IMR-90 (cell line): ENCODE measurements at regions not wholly inside any gene's neighbourhood (a gene's known extent, or its start where the extent isn't known, plus 50 kb on each side); places are given as distances from the start of the nearest gene placed in this dataset.

Experiments used
- ATAC-seq: fragments of 200-7000 bp; cut with Tn5 transposase; 2 replicates; pipeline ENCODE4 v1.9.1; 2020; ENCODE audit warnings: low read depth, mild to moderate bottlenecking, moderate library complexity
- BruUV-seq: library from RNA; stranded (reverse); fragments of 400-500 nt; replicated peaks from 2 replicates; lab custom pipeline; 2021; lab: Mats Ljungman, UMichigan
- CTCF ChIA-PET: fragments of 300-600 bp; formaldehyde crosslinking; extraction: SDS; loops from one replicate; lab custom pipeline; 2021; ENCODE audit warnings: antibody characterized with exemption; lab: Yijun Ruan, JAX
- POLR2A ChIA-PET: fragments of 300-600 bp; sonication (Branson Sonifier 250); formaldehyde crosslinking; loops from one replicate; lab custom pipeline; 2022; ENCODE audit warnings: antibody characterized with exemption; ENCODE audit not compliant: unreplicated experiment; lab: Charles Lee
- DNase-seq: peaks from one replicate; pipeline ENCODE4 v3.0.0; 2013
- H2AFZ ChIP-seq: replicated peaks from 2 replicates; pipeline ENCODE3; 2013; ENCODE audit warnings: low read length, mild to moderate bottlenecking; ENCODE audit not compliant: poor library complexity
- H2AK5ac ChIP-seq: 2 replicates; pipeline ENCODE4 v1.6.1; 2013; ENCODE audit warnings: low read depth, low read length, inconsistent platforms
- H2AK9ac ChIP-seq: replicated peaks from 2 replicates; pipeline ENCODE3; 2013; ENCODE audit warnings: mild to moderate bottlenecking, low read depth, low read length, moderate library complexity; ENCODE audit not compliant: poor library complexity
- H2BK120ac ChIP-seq: 2 replicates; pipeline ENCODE4 v1.6.1; 2013; ENCODE audit warnings: low read depth, low read length, inconsistent platforms
- H2BK15ac ChIP-seq: 3 replicates; pipeline ENCODE4 v1.6.1; 2013; ENCODE audit warnings: low read depth, low read length, inconsistent platforms
- H2BK20ac ChIP-seq: 2 replicates; pipeline ENCODE4 v1.6.1; 2013; ENCODE audit warnings: low read depth, mild to moderate bottlenecking, inconsistent platforms, low read length, moderate library complexity
- H2BK5ac ChIP-seq: 2 replicates; pipeline ENCODE4 v1.6.1; 2013; ENCODE audit warnings: mild to moderate bottlenecking, low read depth, low read length, inconsistent platforms; ENCODE audit not compliant: poor library complexity, severe bottlenecking
- H3K14ac ChIP-seq: replicated peaks from 2 replicates; pipeline ENCODE4 v1.6.1; 2013; ENCODE audit warnings: low read depth, low read length, inconsistent platforms
- H3K18ac ChIP-seq: 2 replicates; pipeline ENCODE4 v1.6.1; 2013; ENCODE audit warnings: low read depth, low read length, control low read depth
- H3K23ac ChIP-seq: 2 replicates; pipeline ENCODE4 v1.6.1; 2013; ENCODE audit warnings: low read depth, low read length, inconsistent platforms
- H3K27ac ChIP-seq: 2 replicates; pipeline ENCODE4 v1.5.1; 2013; ENCODE audit warnings: mild to moderate bottlenecking, control low read depth, low read length; ENCODE audit not compliant: insufficient read depth
- H3K27me3 ChIP-seq: 2 replicates; pipeline ENCODE4 v1.6.1; 2013; ENCODE audit warnings: low read length; ENCODE audit not compliant: control insufficient read depth, insufficient read depth
- H3K36me3 ChIP-seq: 2 replicates; pipeline ENCODE4 v1.6.1; 2013; ENCODE audit warnings: low read length, mixed read lengths; ENCODE audit not compliant: control insufficient read depth, insufficient read depth
- H3K4ac ChIP-seq: 2 replicates; pipeline ENCODE4 v1.6.1; 2013; ENCODE audit warnings: low read depth, low read length, inconsistent platforms
- H3K4me1 ChIP-seq: 2 replicates; pipeline ENCODE4 v1.6.1; 2013; ENCODE audit warnings: low read length, mixed read lengths; ENCODE audit not compliant: control insufficient read depth, insufficient read depth
- H3K4me2 ChIP-seq: 2 replicates; pipeline ENCODE4 v1.6.1; 2013; ENCODE audit warnings: low read depth, mild to moderate bottlenecking, control low read depth, low read length, moderate library complexity
- H3K4me3 ChIP-seq: 2 replicates; pipeline ENCODE4 v1.5.1; 2013; ENCODE audit warnings: low read depth, mild to moderate bottlenecking, control low read depth, low read length, moderate library complexity; ENCODE audit not compliant: insufficient read depth
- H3K56ac ChIP-seq: 2 replicates; pipeline ENCODE4 v1.6.1; 2013; ENCODE audit warnings: low read length, inconsistent platforms; ENCODE audit not compliant: insufficient read depth; ENCODE audit errors: extremely low read depth
- H3K79me1 ChIP-seq, 2 experiments: 2 replicates each; pipeline ENCODE4 v1.6.1; 2013; ENCODE audit warnings: low read length in 2 of 2, inconsistent platforms in 1 of 2, low read depth in 1 of 2
- H3K9ac ChIP-seq: 2 replicates; pipeline ENCODE4 v1.6.1; 2013; ENCODE audit warnings: low read depth, low read length, control low read depth
- H3K9me1 ChIP-seq: 2 replicates; pipeline ENCODE4 v1.6.1; 2013; ENCODE audit warnings: low read length, inconsistent platforms; ENCODE audit not compliant: insufficient read depth
- H3K9me3 ChIP-seq: 2 replicates; pipeline ENCODE4 v1.6.1; 2013; ENCODE audit warnings: low read length; ENCODE audit not compliant: control insufficient read depth, insufficient read depth
- H4K20me1 ChIP-seq: 2 replicates; pipeline ENCODE4 v1.6.1; 2013; ENCODE audit warnings: low read length, inconsistent platforms; ENCODE audit not compliant: insufficient read depth
- H4K5ac ChIP-seq: 2 replicates; pipeline ENCODE4 v1.6.1; 2013; ENCODE audit warnings: mild to moderate bottlenecking, low read depth, low read length, control low read depth
- H4K8ac ChIP-seq, 2 experiments: 2 replicates each; pipeline ENCODE4 v1.6.1; 2013; ENCODE audit warnings: low read depth in 2 of 2, low read length in 2 of 2, control low read depth in 1 of 2, inconsistent platforms in 1 of 2
- H4K91ac ChIP-seq: 2 replicates; pipeline ENCODE4 v1.6.1; 2013; ENCODE audit warnings: low read depth, low read length, inconsistent platforms; ENCODE audit not compliant: insufficient read depth
- BHLHE40 ChIP-seq: fragments of 150-350 bp; IDR thresholded peaks from 2 replicates; pipeline ENCODE4 v1.6.1; 2016; ENCODE audit warnings: mild to moderate bottlenecking, low read depth, low read length
- CEBPB ChIP-seq: IDR thresholded peaks from 2 replicates; pipeline ENCODE4 v1.6.1; 2012; ENCODE audit warnings: low read depth, low read length, improper control_type of control experiment
- CHD1 ChIP-seq: IDR thresholded peaks from 2 replicates; pipeline ENCODE4 v1.6.1; 2012; ENCODE audit warnings: low read depth, low read length, improper control_type of control experiment
- CTCF ChIP-seq: conservative IDR thresholded peaks from 2 replicates; pipeline ENCODE4 v1.5.1; 2012; ENCODE audit warnings: mild to moderate bottlenecking, low read depth, low read length, improper control_type of control experiment
- ELK1 ChIP-seq: fragments of 150-350 bp; IDR thresholded peaks from 2 replicates; pipeline ENCODE4 v1.6.1; 2016; ENCODE audit warnings: low read depth, mild to moderate bottlenecking, low read length, moderate library complexity, borderline replicate concordance
- FOS ChIP-seq: fragments of 150-350 bp; IDR thresholded peaks from 2 replicates; pipeline ENCODE4 v1.6.1; 2016; ENCODE audit warnings: low read depth, low read length
- MAFK ChIP-seq: IDR thresholded peaks from 2 replicates; pipeline ENCODE4 v1.6.1; 2012; ENCODE audit warnings: low read depth, low read length, improper control_type of control experiment
- MAZ ChIP-seq: IDR thresholded peaks from 2 replicates; pipeline ENCODE4 v1.6.1; 2012; ENCODE audit warnings: low read depth, mild to moderate bottlenecking, low read length, improper control_type of control experiment, moderate library complexity, borderline replicate concordance
- MXI1 ChIP-seq: IDR thresholded peaks from 2 replicates; pipeline ENCODE4 v1.6.1; 2012; ENCODE audit warnings: low read depth, mild to moderate bottlenecking, low read length, moderate library complexity, borderline replicate concordance
- NFE2L2 ChIP-seq: fragments of 150-350 bp; IDR thresholded peaks from 2 replicates; pipeline ENCODE4 v1.6.1; 2016; ENCODE audit warnings: low read depth, mild to moderate bottlenecking, low read length
- POLR2A ChIP-seq: IDR thresholded peaks from 2 replicates; pipeline ENCODE4 v1.6.1; 2012; ENCODE audit warnings: mild to moderate bottlenecking, low read depth, low read length
- RAD21 ChIP-seq: IDR thresholded peaks from 2 replicates; pipeline ENCODE4 v1.6.1; 2012; ENCODE audit warnings: low read length, improper control_type of control experiment
- RCOR1 ChIP-seq: IDR thresholded peaks from 2 replicates; pipeline ENCODE4 v1.6.1; 2012; ENCODE audit warnings: mild to moderate bottlenecking, low read length, improper control_type of control experiment; ENCODE audit not compliant: insufficient replicate concordance
- RFX5 ChIP-seq: IDR thresholded peaks from 2 replicates; pipeline ENCODE4 v1.8.0; 2012; ENCODE audit warnings: low read depth, mild to moderate bottlenecking, low read length, moderate library complexity
- SMC3 ChIP-seq: fragments of 150-350 bp; IDR thresholded peaks from 2 replicates; pipeline ENCODE4 v1.6.1; 2016; ENCODE audit warnings: low read depth, mild to moderate bottlenecking, antibody characterized with exemption, low read length, moderate library complexity
- WGBS, 2 experiments: methylation state at CpG; one replicate each; pipeline versions ENCODE4 v1.1.5 to v1.1.7; 2013; ENCODE audit warnings: missing lambda C conversion rate in 2 of 2; ENCODE audit not compliant: insufficient read length in 1 of 2; ENCODE audit errors: extremely low coverage in 2 of 2; 5-methylcytosine and 5-hydroxymethylcytosine counted together
- dilution Hi-C: fragments of 300-500 bp; cut with HindIII; formaldehyde crosslinking; loops from one replicate; pipeline ENCODE4 v1.14.3; 2018; ENCODE audit warnings: low sequenced_read_pairs; ENCODE audit not compliant: unreplicated experiment
- in situ Hi-C: fragments of 300-500 bp; cut with MboI; formaldehyde crosslinking; loops from 3 replicates; pipeline ENCODE4 v1.14.3; 2019; ENCODE audit warnings: low sequenced_read_pairs, inconsistent platforms, mixed read lengths
- intact Hi-C: fragments of 100-400 bp; cut with micrococcal nuclease; formaldehyde crosslinking; loops from 2 replicates; pipeline ENCODE4 v1.10.0; 2022
- TF ChIP-seq, protein P1 (sequence below): fragments of 150-350 bp; IDR thresholded peaks from 2 replicates; pipeline ENCODE4 v1.6.1; 2017; ENCODE audit warnings: mild to moderate bottlenecking, antibody characterized with exemption, low read length, low read depth

GRCh38 chr4:162494935-162495334 lies 331.1 kb upstream of the FSTL5 start:
- WGBS, 2 experiments, result 60% methylated on average over 1 of the region's 2 CpGs; no CpG with 5 or more reads in 1 of the 2 experiments
- no peak overlapping the region for H2BK15ac ChIP-seq
- H3K36me3 ChIP-seq, result no peaks in the 10 kb centered on the region
- no peak overlapping the region for H3K18ac ChIP-seq
- H3K9me3 ChIP-seq, result no peaks in the 10 kb centered on the region
- no peak overlapping the region for H4K8ac ChIP-seq
- H3K79me1 ChIP-seq, result no peaks in the 10 kb centered on the region
- intact Hi-C loops, result loop anchor here (5.0 to 10.0 kb wide), 3 partner anchors 542 to 987 kb away; no protein-coding TSS in a partner anchor
- no peak overlapping the region for H3K4ac ChIP-seq
- in situ Hi-C loops, result loop anchor here (10.0 kb wide), 2 partner anchors 840 to 1050 kb away; partner anchors contain the start of gene NPY1R
- TF ChIP-seq MXI1 (no peak), SMC3 (no peak), MAZ (no peak), MAFK (no peak), CEBPB (no peak), FOS (no peak), RAD21 (no peak), CHD1 (no peak), BHLHE40 (no peak), NFE2L2 (no peak), RCOR1 (no peak), CTCF (no peak), RFX5 (no peak), ELK1 (no peak), POLR2A (no peak)
- TF ChIP-seq, protein P1, sequence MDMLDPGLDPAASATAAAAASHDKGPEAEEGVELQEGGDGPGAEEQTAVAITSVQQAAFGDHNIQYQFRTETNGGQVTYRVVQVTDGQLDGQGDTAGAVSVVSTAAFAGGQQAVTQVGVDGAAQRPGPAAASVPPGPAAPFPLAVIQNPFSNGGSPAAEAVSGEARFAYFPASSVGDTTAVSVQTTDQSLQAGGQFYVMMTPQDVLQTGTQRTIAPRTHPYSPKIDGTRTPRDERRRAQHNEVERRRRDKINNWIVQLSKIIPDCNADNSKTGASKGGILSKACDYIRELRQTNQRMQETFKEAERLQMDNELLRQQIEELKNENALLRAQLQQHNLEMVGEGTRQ, result no peak
- CTCF ChIA-PET, result no interaction called here
- H4K91ac ChIP-seq, result no peak overlapping the region
- no peak overlapping the region for H3K23ac ChIP-seq
- H3K9ac ChIP-seq, result no peak overlapping the region
- H4K5ac ChIP-seq, result no peak overlapping the region
- no peak overlapping the region for H3K14ac ChIP-seq
- H3K4me2 ChIP-seq, result no peak overlapping the region
- no peaks in the 10 kb centered on the region for H3K4me1 ChIP-seq
- no peaks in the 10 kb centered on the region for H4K20me1 ChIP-seq
- POLR2A ChIA-PET, result no interaction called here
- DNase-seq (no peak), ATAC-seq (no peak)
- H3K27me3 ChIP-seq, result no peaks in the 10 kb centered on the region
- H3K4me3 ChIP-seq, result no peak overlapping the region
- dilution Hi-C loops, result no loop called here
- H2AK5ac ChIP-seq, result no peak overlapping the region
- no peaks in the 10 kb centered on the region for H3K9me1 ChIP-seq
- no peak overlapping the region for H3K56ac ChIP-seq
- no peak overlapping the region for H2BK120ac ChIP-seq
- H2AFZ ChIP-seq, result no peak overlapping the region
- H3K27ac ChIP-seq, result no peak overlapping the region
- no TSS peak for BruUV-seq
- H2BK20ac ChIP-seq, result no peak overlapping the region
- H2AK9ac ChIP-seq, result no peak overlapping the region
- H2BK5ac ChIP-seq, result no peak overlapping the region
